Smooth muscle cell of the brain vasculature (primary cell): ENCODE measurements at regions not wholly inside any gene's neighbourhood (a gene's known extent, or its start where the extent isn't known, plus 50 kb on each side); places are given as distances from the start of the nearest gene placed in this dataset.
A peak's percentile ranks its signal among the peaks of the same experiment; 100 is the strongest.

Source experiments
- DNase-seq: peaks from one replicate; pipeline ENCODE4 v3.0.0-alpha.2; 2012; ENCODE audit warnings: low read depth, low spot score

- DNase-seq: peak; percentile 45
Measured at GRCh38 chr15:70400766-70401541, 303.2 kb upstream of the TLE3 start.

- no peak for DNase-seq
Measured at GRCh38 chr15:70399204-70399603, 301.5 kb upstream of the TLE3 start.

- no peak for DNase-seq
Measured at GRCh38 chr15:70398694-70399093, 301.0 kb upstream of the TLE3 start.

GRCh38 chr15:70396807-70397206, 299.1 kb upstream of the TLE3 start:
- DNase-seq: no peak

- DNase-seq: no peak
Measured at GRCh38 chr15:70395164-70395563, 297.4 kb upstream of the TLE3 start.

GRCh38 chr15:70390723-70391122, 293.0 kb upstream of the TLE3 start:
- DNase-seq: no peak

- DNase-seq: no peak
Measured at GRCh38 chr15:70387993-70388392, 290.3 kb upstream of the TLE3 start.

- no peak for DNase-seq
Measured at GRCh38 chr15:70387081-70387480, 289.4 kb upstream of the TLE3 start.

- no peak for DNase-seq
Measured at GRCh38 chr15:70385711-70386110, 288.0 kb upstream of the TLE3 start.

GRCh38 chr15:70385052-70385451, 287.3 kb upstream of the TLE3 start:
- no peak for DNase-seq

GRCh38 chr15:70383856-70384255, 286.1 kb upstream of the TLE3 start:
- no peak for DNase-seq

GRCh38 chr15:70382762-70383458, 285.2 kb upstream of the TLE3 start:
- DNase-seq: no peak

GRCh38 chr15:70382009-70382749, 284.5 kb upstream of the TLE3 start:
- DNase-seq: no peak

GRCh38 chr15:70379938-70380883, 282.5 kb upstream of the TLE3 start:
- DNase-seq: no peak

GRCh38 chr15:70379134-70379533, 281.4 kb upstream of the TLE3 start:
- DNase-seq: no peak

GRCh38 chr15:70378126-70379031, 280.7 kb upstream of the TLE3 start:
- no peak for DNase-seq

GRCh38 chr15:70376929-70377691, 279.4 kb upstream of the TLE3 start:
- no peak for DNase-seq

- DNase-seq: no peak
Measured at GRCh38 chr15:70376031-70376928, 278.6 kb upstream of the TLE3 start.

GRCh38 chr15:70375586-70375985, 277.9 kb upstream of the TLE3 start:
- DNase-seq: no peak
